ENCODE measurements at regions not wholly inside any gene's neighbourhood (a gene's known extent, or its start where the extent isn't known, plus 50 kb on each side); places are given as distances from the start of the nearest gene placed in this dataset.
"Not testable (repeated sequence)": the region's sequence is repeated elsewhere in the genome, so short reads cannot be mapped to it uniquely, and the experiment has no call there.

GRCh38 chr6:15905488-15906419 lies 223.1 kb upstream of the MYLIP start:
- DNase-seq (ENCODE audit: low read depth), result no peak

GRCh38 chr6:15904651-15905376 lies 224.1 kb upstream of the MYLIP start:
- DNase-seq (ENCODE audit: low read depth), result no peak

- no peak for DNase-seq (ENCODE audit: low read depth)
Observed at GRCh38 chr6:15901141-15902115, 227.5 kb upstream of the MYLIP start.

DNA sequence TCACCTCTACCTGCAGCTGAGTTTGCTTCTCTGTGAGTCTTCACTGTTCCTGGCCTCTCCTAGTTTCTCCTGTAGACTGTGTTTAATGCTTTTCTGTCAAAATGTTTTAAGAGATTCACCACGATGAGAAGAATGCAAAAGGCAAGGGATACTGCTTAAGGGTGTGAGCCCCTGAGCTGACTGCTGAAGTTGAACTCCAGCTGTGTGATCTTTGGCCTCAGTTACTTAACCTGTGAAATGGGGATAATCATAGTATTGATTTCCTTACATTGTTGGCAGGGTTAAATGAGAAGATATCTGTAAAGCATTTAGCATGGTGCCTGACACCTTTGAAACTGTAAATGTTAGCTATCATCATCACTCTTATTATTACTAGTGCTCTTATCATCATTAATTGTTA lies 230.2 kb upstream of the MYLIP start:
- no peak for DNase-seq (ENCODE audit: low read depth)

DNA sequence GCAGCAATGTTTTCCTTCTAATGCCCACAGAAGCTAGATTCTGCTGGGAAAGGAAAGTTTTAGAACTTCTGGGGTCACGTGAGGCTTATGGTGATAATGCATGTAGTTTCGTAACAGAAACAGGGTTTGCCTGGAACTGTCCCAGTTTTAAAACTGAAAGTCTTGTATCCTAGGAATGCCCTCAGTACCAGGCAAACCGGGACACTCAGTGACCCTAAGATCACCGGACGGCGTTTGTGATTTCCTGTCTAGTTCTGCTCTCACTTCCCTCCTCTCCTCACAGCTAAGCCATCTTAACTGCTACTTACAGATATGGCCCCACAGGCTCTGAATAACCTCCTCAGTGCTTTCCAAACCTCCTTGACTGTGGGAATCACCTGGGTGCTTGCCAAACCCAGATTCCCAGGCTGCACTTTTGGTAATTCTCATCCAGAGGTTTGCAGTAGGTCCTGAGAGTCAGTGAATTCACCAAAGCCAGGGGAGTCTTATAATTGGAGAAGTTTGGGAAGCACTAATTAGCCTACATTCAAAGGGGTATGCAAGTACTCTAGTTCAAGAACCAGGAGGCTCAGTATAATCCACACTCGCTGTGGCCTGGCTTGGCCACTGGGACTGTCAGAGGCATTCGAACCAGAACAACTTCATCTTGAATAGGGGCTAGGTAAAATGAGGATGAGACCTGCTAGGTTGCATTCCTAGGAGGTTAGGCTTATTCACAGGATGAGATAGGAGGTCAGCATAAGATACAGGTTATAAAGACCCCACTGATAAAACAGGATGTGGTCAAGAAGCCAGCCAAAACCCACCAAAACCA lies 231.6 kb upstream of the MYLIP start:
- peak; percentile 44 for DNase-seq (ENCODE audit: low read depth)

- DNase-seq (ENCODE audit: low read depth), result no peak
Observed at GRCh38 chr6:15894973-15895725, 232.3 kb upstream of the DTNBP1 start.

DNA sequence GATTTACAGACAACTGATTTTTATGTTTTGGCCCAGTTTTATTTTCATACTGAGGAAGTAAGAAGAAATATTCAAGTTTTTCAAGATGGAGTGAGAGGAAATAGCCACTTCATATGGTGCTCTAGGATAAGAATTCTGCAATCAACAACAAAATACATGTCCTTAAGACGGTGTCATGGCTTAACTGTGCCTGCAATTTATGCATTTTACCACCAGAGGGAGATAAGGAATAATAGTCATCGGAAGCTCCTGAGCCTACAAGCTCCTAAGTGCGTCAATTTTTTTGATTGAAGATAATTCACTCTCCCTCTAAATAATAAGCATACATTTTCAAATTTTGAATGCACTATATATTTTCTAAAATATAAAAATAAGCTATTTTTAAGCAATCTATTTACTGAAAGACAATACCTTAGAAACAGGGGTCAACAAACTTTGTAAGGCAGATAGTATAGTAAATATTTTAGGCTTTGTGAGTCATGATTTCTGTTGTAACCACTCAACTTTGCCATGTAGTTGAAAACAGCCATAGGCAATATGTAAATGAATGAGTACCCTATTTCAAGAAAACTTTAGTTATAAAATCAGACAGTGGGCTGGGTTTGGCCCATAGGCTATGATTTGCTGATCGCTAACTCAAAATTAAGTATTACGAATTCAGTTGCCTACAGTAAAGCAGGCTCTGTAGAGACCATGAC lies 230.9 kb upstream of the DTNBP1 start:
- DNase-seq (ENCODE audit: low read depth), result no peak

DNA sequence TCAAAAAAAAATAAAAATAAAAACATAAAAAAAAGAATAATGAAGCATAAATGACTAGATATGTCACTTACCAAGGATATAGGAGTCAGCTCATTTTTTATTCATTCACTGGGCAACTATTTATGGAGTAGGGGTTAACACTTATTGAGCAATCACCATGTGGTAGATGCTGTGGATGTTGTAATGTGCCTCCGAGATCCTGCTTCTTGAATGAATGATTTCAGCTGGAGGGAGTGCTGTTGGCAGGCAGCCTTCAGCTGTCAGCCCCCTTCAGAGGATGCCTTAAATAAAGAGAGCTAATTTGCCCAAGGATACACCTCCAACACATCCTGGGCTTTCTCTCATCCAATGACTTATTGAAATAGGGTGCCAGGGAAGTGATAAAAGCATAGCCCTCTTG lies 229.5 kb upstream of the DTNBP1 start:
- DNase-seq (ENCODE audit: low read depth), result no peak

DNA sequence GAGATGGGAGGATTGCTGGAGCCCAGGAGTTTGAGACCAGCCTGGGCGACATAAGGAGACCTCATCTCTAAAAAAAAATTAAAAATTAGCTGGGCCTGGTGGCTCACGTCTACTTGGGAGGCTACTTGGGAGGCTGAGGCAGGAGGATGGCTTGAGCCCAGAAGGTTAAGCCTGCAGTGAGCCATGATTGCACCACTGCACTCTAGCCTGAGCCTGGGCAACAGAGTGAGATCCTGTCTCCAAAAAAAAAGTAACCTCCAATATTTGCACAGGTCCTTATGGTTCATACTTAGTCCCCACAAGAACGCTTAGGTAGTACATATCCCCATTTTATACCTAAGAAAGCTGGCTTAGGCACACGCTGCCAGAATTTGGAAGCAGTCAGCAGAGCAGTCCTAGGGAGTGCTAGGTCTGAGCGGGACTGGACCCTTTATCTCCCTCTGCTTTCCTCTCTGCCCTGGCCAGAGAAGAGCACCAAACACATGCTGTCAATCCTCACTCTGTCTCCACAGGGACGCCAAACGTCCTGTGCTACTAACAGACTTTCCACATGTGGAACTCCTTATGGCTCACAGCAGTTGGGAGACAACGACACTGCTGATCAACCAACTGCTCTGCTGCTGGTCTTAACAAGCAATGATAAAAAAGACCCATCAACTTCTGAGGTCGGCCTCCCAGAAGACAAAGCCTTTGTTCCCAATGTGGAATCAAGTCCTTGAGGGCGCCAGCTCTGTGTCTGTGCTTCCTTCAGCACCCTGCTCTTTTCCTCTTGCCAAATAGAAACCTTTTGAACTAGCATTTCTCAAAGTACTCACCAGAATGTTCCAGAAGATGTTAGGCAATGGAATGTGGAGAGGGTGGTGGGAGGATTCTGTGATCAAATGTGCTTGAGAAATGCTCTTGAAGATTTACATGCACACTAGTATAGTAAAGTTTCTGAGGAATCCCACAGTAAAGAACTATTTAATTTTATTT lies 226.3 kb upstream of the DTNBP1 start:
- no peak for DNase-seq (ENCODE audit: low read depth)

GRCh38 chr6:15887491-15888461 lies 224.9 kb upstream of the DTNBP1 start:
- DNase-seq (ENCODE audit: low read depth), result no peak

DNA sequence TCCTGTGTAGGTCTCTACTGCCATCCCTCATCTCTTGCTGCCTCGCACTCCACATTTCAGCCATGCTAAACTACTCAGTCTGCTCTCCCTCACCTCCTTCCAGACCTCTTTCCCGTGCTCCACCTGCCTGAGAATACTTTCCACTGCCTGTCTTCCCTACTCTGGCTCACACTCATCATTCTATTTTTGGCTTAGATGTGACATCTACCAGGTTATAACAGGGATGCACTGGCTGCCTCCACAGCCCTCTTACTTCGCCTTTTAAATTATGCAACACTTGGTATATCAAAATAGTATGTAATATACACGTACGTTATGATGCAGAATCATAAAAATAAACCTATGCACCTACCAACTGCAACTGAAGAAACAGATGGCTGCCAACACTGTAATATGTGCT lies 222.8 kb upstream of the DTNBP1 start:
- DNase-seq (ENCODE audit: low read depth), result no peak

DNA sequence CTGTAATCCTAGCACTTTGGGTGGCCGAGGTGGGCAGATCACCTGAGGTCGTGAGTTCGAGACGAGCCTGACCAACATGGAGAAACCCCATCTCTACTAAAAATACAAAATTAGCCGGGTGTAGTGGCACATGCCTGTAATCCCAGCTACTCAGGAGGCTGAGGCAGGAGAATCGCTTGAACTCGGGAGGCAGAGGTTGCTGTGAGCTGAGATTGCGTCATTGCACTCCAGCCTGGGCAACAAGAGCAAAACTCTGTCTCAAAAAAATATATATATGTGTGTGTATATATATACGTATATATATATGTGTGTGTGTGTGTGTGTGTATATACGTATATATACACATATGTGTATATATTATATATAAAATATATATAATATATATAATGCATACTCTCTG lies 220.8 kb upstream of the DTNBP1 start:
- not testable (repeated sequence) for DNase-seq (ENCODE audit: low read depth)

DNA sequence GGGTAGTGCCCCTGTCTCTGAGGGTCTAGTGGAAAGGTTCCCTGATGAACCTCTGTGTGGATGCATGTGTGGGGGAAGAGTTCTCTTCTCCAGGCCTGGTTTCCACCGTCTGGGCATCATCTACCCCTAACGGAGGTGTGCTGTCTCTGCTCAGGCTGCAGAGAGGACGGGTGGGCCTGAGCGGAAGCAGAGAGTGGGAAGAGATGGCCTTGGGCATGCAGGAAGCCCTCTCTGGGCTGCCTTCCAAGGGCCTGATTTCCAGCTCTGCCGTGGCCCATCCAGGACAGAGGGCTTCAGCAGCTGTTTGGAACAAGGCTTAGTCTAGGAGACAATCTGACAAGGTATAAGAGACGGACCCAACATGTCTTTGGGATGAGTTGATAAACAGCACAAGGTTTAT lies 220.1 kb upstream of the DTNBP1 start:
- DNase-seq (ENCODE audit: low read depth), result no peak

GRCh38 chr6:15882345-15882744 lies 219.5 kb upstream of the DTNBP1 start:
- DNase-seq (ENCODE audit: low read depth), result no peak

- DNase-seq (ENCODE audit: low read depth), result no peak
Observed at GRCh38 chr6:15881150-15881549, 218.3 kb upstream of the DTNBP1 start.

- no peak for DNase-seq (ENCODE audit: low read depth)
Observed at GRCh38 chr6:15880262-15880973, 217.6 kb upstream of the DTNBP1 start.
